T-cell (primary cell): ENCODE measurements at regions not wholly inside any gene's neighbourhood (a gene's known extent, or its start where the extent isn't known, plus 50 kb on each side); places are given as distances from the start of the nearest gene placed in this dataset.

Experiments
- ATAC-seq, 4 experiments: fragments of 200-7000 bp in 3 of 4; fragments of 150-1000 bp in 1 of 4; cut with Tn5 transposase; replicated peaks in 1 of 4; 1 replicate in 3 of 4; 2 replicates in 1 of 4; pipeline ENCODE4 v1.10.0; 2021; ENCODE audit warnings: moderate library complexity in 3 of 4, mild to moderate bottlenecking in 2 of 4, moderate number of reproducible peaks in 1 of 4
- CTCF ChIA-PET, 2 donors: fragments of 300-600 bp; sonication (Branson Sonifier 250); formaldehyde crosslinking; loops; one replicate each; lab custom pipeline; 2022; ENCODE audit warnings: antibody characterized with exemption in 2 of 2; lab: Charles Lee
- POLR2A ChIA-PET, 2 donors: fragments of 300-600 bp; sonication (Branson Sonifier 250); formaldehyde crosslinking; loops; one replicate each; lab custom pipeline; 2022; ENCODE audit warnings: antibody characterized with exemption in 2 of 2; lab: Charles Lee
- DNase-seq, 35 experiments: peaks; one replicate each; pipeline versions ENCODE4 v3.0.0 to v3.0.0-alpha.2; 2013 to 2023
- H3K27ac ChIP-seq: one replicate; pipeline ENCODE4 v1.5.1; 2013; ENCODE audit warnings: low read length
- H3K27me3 ChIP-seq, 2 experiments: replicated peaks in 1 of 2; 1 replicate in 1 of 2; 2 replicates in 1 of 2; pipeline versions ENCODE4 v1.6.1 to v1.7.0; 2013; ENCODE audit warnings: low read length in 1 of 2, mixed read lengths in 1 of 2; ENCODE audit not compliant: control insufficient read depth in 2 of 2, insufficient read depth in 2 of 2; ENCODE audit errors: extremely low read depth in 1 of 2
- H3K36me3 ChIP-seq, 2 donors: 1 replicate in 1 of 2; 2 replicates in 1 of 2; pipeline versions ENCODE4 v1.6.1 to v1.7.0; 2013; ENCODE audit warnings: low read length in 1 of 2; ENCODE audit not compliant: control insufficient read depth in 2 of 2, insufficient read depth in 1 of 2; ENCODE audit errors: extremely low read depth in 1 of 2
- H3K4me1 ChIP-seq, 2 experiments: 1 replicate in 1 of 2; 2 replicates in 1 of 2; pipeline versions ENCODE4 v1.6.1 to v1.7.0; 2013; ENCODE audit warnings: low read length in 2 of 2, mixed read lengths in 1 of 2; ENCODE audit not compliant: insufficient read depth in 2 of 2, control insufficient read depth in 1 of 2; ENCODE audit errors: extremely low read depth in 1 of 2
- H3K4me3 ChIP-seq, 2 donors: 1 replicate in 1 of 2; 2 replicates in 1 of 2; pipeline versions ENCODE4 v1.5.1 to v1.7.0; 2013; ENCODE audit warnings: mild to moderate bottlenecking in 2 of 2, low read length in 1 of 2, moderate library complexity in 1 of 2; ENCODE audit not compliant: control insufficient read depth in 1 of 2; ENCODE audit errors: extremely low read depth in 1 of 2
- H3K9me3 ChIP-seq: 2 replicates; pipeline ENCODE4 v1.7.0; 2013
- H3K27ac Mint-ChIP-seq, 2 donors: one replicate each; pipeline ENCODE4 v1.8.0; 2020 to 2021; ENCODE audit warnings: mild to moderate bottlenecking in 2 of 2, mixed read lengths in 2 of 2
- H3K27me3 Mint-ChIP-seq, 2 donors: one replicate each; pipeline ENCODE4 v1.8.0; 2021 to 2022; ENCODE audit warnings: mixed read lengths in 2 of 2
- H3K36me3 Mint-ChIP-seq: one replicate; pipeline ENCODE4 v1.8.0; 2021; ENCODE audit warnings: mixed read lengths
- H3K4me1 Mint-ChIP-seq, 3 donors: one replicate each; pipeline ENCODE4 v1.8.0; 2020 to 2022; ENCODE audit warnings: mixed read lengths in 3 of 3, mild to moderate bottlenecking in 1 of 3
- H3K4me3 Mint-ChIP-seq, 3 donors: one replicate each; pipeline ENCODE4 v1.8.0; 2020 to 2022; ENCODE audit warnings: mild to moderate bottlenecking in 3 of 3, mixed read lengths in 3 of 3, moderate library complexity in 3 of 3
- H3K9me3 Mint-ChIP-seq, 3 donors: one replicate each; pipeline ENCODE4 v1.8.0; 2020 to 2022; ENCODE audit warnings: mixed read lengths in 3 of 3
- WGBS: methylation state at CpG from one replicate; pipeline ENCODE4 v1.1.5; 2013; ENCODE audit warnings: missing lambda C conversion rate; ENCODE audit not compliant: insufficient coverage; 5-methylcytosine and 5-hydroxymethylcytosine counted together

GRCh38 chr10:3396116-3396515, 223.5 kb upstream of the PITRM1 start:
- H3K9me3 ChIP-seq = no peaks in the 10 kb centered on the region
- CTCF ChIA-PET = interaction anchor here in 1 of 2 donors (0.6 kb wide), 3 partner anchors 201 to 1446 kb away, joined by 3 to 5 read pairs (median 3); no protein-coding TSS in a partner anchor
- no peaks in the 10 kb centered on the region for H3K36me3 ChIP-seq
- no peak overlapping the region for H3K27ac ChIP-seq
- ATAC-seq (no peak), DNase-seq (no peak)
- 91% methylated on average over 3 of the region's 10 CpGs for WGBS
- peaks cover 0 to 12% of the 10 kb centered on the region in 2 experiments for H3K27me3 ChIP-seq
- H3K4me1 ChIP-seq = peaks cover 0 to 2% of the 10 kb centered on the region in 2 experiments
- peak overlapping the region in 1 of 2 donors; percentile 49 for H3K27ac Mint-ChIP-seq
- POLR2A ChIA-PET = no interaction called here
- H3K9me3 Mint-ChIP-seq = peaks cover 0 to 6% (median 0%) of the 10 kb centered on the region in 3 donors
- H3K4me3 ChIP-seq = no peak overlapping the region
- peaks cover 6 to 8% of the 10 kb centered on the region in 2 donors for H3K27me3 Mint-ChIP-seq
- H3K4me1 Mint-ChIP-seq = peaks cover 0 to 6% (median 0%) of the 10 kb centered on the region in 3 donors
- H3K4me3 Mint-ChIP-seq = no peak overlapping the region
- no peaks in the 10 kb centered on the region for H3K36me3 Mint-ChIP-seq

- Mint-ChIP-seq H3K27me3 (peaks cover 6 to 12% of the 10 kb centered on the region in 2 donors), H3K9me3 (peaks cover 0 to 6% (median 0%) of the 10 kb centered on the region in 3 donors), H3K36me3 (no peaks in the 10 kb centered on the region), H3K4me1 (peaks cover 0 to 6% (median 0%) of the 10 kb centered on the region in 3 donors), H3K4me3 (no peak overlapping the region), H3K27ac (no peak overlapping the region)
- DNase-seq (no peak), ATAC-seq (no peak)
- peaks cover 0 to 19% of the 10 kb centered on the region in 2 experiments for H3K27me3 ChIP-seq
- no peaks in the 10 kb centered on the region for H3K9me3 ChIP-seq
- WGBS = 74% methylated on average over 3 of the region's 6 CpGs
- H3K36me3 ChIP-seq = no peaks in the 10 kb centered on the region
- peaks cover 0 to 2% of the 10 kb centered on the region in 2 experiments for H3K4me1 ChIP-seq
- POLR2A ChIA-PET = no interaction called here
- CTCF ChIA-PET = interaction anchor here in 1 of 2 donors (0.6 kb wide), 1 partner anchor 200 kb away, joined by 3 read pairs; no protein-coding TSS in a partner anchor
- H3K27ac ChIP-seq = no peak overlapping the region
- H3K4me3 ChIP-seq = no peak overlapping the region
Observed at GRCh38 chr10:3395458-3395861, 222.9 kb upstream of the PITRM1 start.

- peaks cover 0 to 21% of the 10 kb centered on the region in 2 experiments for H3K27me3 ChIP-seq
- H3K9me3 ChIP-seq = no peaks in the 10 kb centered on the region
- no peak overlapping the region for H3K4me3 ChIP-seq
- Mint-ChIP-seq H3K27me3 (peaks cover 6 to 12% of the 10 kb centered on the region in 2 donors), H3K4me1 (peaks cover 0 to 6% (median 0%) of the 10 kb centered on the region in 3 donors), H3K36me3 (no peaks in the 10 kb centered on the region), H3K9me3 (peaks cover 0 to 6% (median 0%) of the 10 kb centered on the region in 3 donors), H3K4me3 (no peak overlapping the region), H3K27ac (no peak overlapping the region)
- DNase-seq (no peak), ATAC-seq (no peak)
- POLR2A ChIA-PET = no interaction called here
- 86% methylated on average over 3 of the region's 3 CpGs for WGBS
- H3K27ac ChIP-seq = no peak overlapping the region
- H3K36me3 ChIP-seq = no peaks in the 10 kb centered on the region
- peaks cover 0 to 2% of the 10 kb centered on the region in 2 experiments for H3K4me1 ChIP-seq
- CTCF ChIA-PET = no interaction called here
Observed at GRCh38 chr10:3395041-3395440, 222.5 kb upstream of the PITRM1 start.

- Mint-ChIP-seq H3K4me1 (peaks cover 0 to 6% (median 0%) of the 10 kb centered on the region in 3 donors), H3K27ac (no peak overlapping the region), H3K27me3 (peaks cover 6 to 12% of the 10 kb centered on the region in 2 donors), H3K9me3 (peaks cover 0 to 6% (median 0%) of the 10 kb centered on the region in 3 donors), H3K36me3 (no peaks in the 10 kb centered on the region), H3K4me3 (no peak overlapping the region)
- H3K4me3 ChIP-seq = no peak overlapping the region
- no peak for ATAC-seq
- H3K27me3 ChIP-seq = peaks cover 0 to 23% of the 10 kb centered on the region in 2 experiments
- no peak overlapping the region for H3K27ac ChIP-seq
- POLR2A ChIA-PET = interaction anchor here in 1 of 2 donors (0.6 kb wide), 1 partner anchor 821 kb away, joined by 3 read pairs; no protein-coding TSS in a partner anchor
- no peaks in the 10 kb centered on the region for H3K9me3 ChIP-seq
- no peaks in the 10 kb centered on the region for H3K4me1 ChIP-seq
- CTCF ChIA-PET = no interaction called here
- WGBS = no CpG with 5 or more reads among the region's 2 CpGs
- H3K36me3 ChIP-seq = no peaks in the 10 kb centered on the region
- DNase-seq = no peak
Observed at GRCh38 chr10:3393958-3394357, 221.4 kb upstream of the PITRM1 start.

GRCh38 chr10:3391657-3392056, 219.1 kb upstream of the PITRM1 start:
- Histone ChIP-seq H3K4me1 (no peaks in the 10 kb centered on the region), H3K27ac (no peak overlapping the region), H3K27me3 (peaks cover 0 to 20% of the 10 kb centered on the region in 2 experiments), H3K9me3 (no peaks in the 10 kb centered on the region), H3K36me3 (no peaks in the 10 kb centered on the region), H3K4me3 (no peak overlapping the region)
- ChIA-PET CTCF (no interaction called here), POLR2A (no interaction called here)
- Mint-ChIP-seq H3K9me3 (peaks cover 0 to 6% (median 0%) of the 10 kb centered on the region in 3 donors), H3K27ac (no peak overlapping the region), H3K4me1 (peaks cover 0 to 6% (median 0%) of the 10 kb centered on the region in 3 donors), H3K36me3 (no peaks in the 10 kb centered on the region), H3K4me3 (no peak overlapping the region), H3K27me3 (peaks cover 3 to 12% of the 10 kb centered on the region in 2 donors)
- DNase-seq (no peak), ATAC-seq (no peak)
- no CpG with 5 or more reads among the region's 1 CpG for WGBS

GRCh38 chr10:3389130-3389529, 216.5 kb upstream of the PITRM1 start:
- H3K4me3 ChIP-seq = no peak overlapping the region
- no peaks in the 10 kb centered on the region for H3K4me1 ChIP-seq
- H3K27ac Mint-ChIP-seq = no peak overlapping the region
- peaks cover 0 to 12% of the 10 kb centered on the region in 2 experiments for H3K27me3 ChIP-seq
- ATAC-seq = no peak
- H3K4me1 Mint-ChIP-seq = peaks cover 0 to 2% (median 0%) of the 10 kb centered on the region in 3 donors
- H3K27me3 Mint-ChIP-seq = peaks cover 2 to 4% of the 10 kb centered on the region in 2 donors
- H3K27ac ChIP-seq = no peak overlapping the region
- ChIA-PET POLR2A (no interaction called here), CTCF (interaction anchor here in 1 of 2 donors (0.7 kb wide), 1 partner anchor 29 kb away, joined by 3 read pairs; no protein-coding TSS in a partner anchor)
- no peaks in the 10 kb centered on the region for H3K36me3 ChIP-seq
- no peaks in the 10 kb centered on the region for H3K36me3 Mint-ChIP-seq
- DNase-seq = no peak
- 68% methylated on average over 3 of the region's 10 CpGs for WGBS
- H3K9me3 Mint-ChIP-seq = peaks cover 8 to 16% (median 15%) of the 10 kb centered on the region in 3 donors
- H3K9me3 ChIP-seq = peaks cover 5% of the 10 kb centered on the region
- no peak overlapping the region for H3K4me3 Mint-ChIP-seq
